ENCODE measurements at regions not wholly inside any gene's neighbourhood (a gene's known extent, or its start where the extent isn't known, plus 50 kb on each side); places are given as distances from the start of the nearest gene placed in this dataset.
"Not testable (repeated sequence)": the region's sequence is repeated elsewhere in the genome, so short reads cannot be mapped to it uniquely, and the experiment has no call there.

- Histone ChIP-seq H3K27ac (ENCODE audit: low read length) (no peak overlapping the region), H3K27me3 (ENCODE audit: low read depth, low read length) (no peaks in the 10 kb centered on the region), H3K36me3 (ENCODE audit: control insufficient read depth in 1 of 2, insufficient read depth in 2 of 2, low read length in 2 of 2) (no peaks in the 10 kb centered on the region), H3K4me3 (ENCODE audit: low read depth in 1 of 2, low read length in 2 of 2) (no peak overlapping the region), H3K9me3 (ENCODE audit: control insufficient read depth in 1 of 2, low read length in 2 of 2) (no peaks in the 10 kb centered on the region), H3K4me1 (ENCODE audit: control insufficient read depth in 1 of 2, insufficient read depth in 2 of 2, low read length in 2 of 2) (no peaks in the 10 kb centered on the region)
These were observed 386.5 kb upstream of the AUTS2 start for GRCh38 chr7:69211739-69212138.

- H3K4me3 ChIP-seq (ENCODE audit: low read depth in 1 of 2, low read length in 2 of 2) = no peak overlapping the region
These were observed 384.4 kb upstream of the AUTS2 start for GRCh38 chr7:69213878-69214277.

GRCh38 chr7:69215516-69215915 lies 382.8 kb upstream of the AUTS2 start:
- not testable (repeated sequence) for H3K9me3 ChIP-seq (ENCODE audit: control insufficient read depth in 1 of 2, low read length in 2 of 2); H3K4me3 ChIP-seq (ENCODE audit: low read depth in 1 of 2, low read length in 2 of 2); H3K36me3 ChIP-seq (ENCODE audit: control insufficient read depth in 1 of 2, insufficient read depth in 2 of 2, low read length in 2 of 2); H3K27me3 ChIP-seq (ENCODE audit: low read depth, low read length); H3K4me1 ChIP-seq (ENCODE audit: control insufficient read depth in 1 of 2, insufficient read depth in 2 of 2, low read length in 2 of 2); H3K27ac ChIP-seq (ENCODE audit: low read length)

More at GRCh38 chr7:69213878-69214277, 384.4 kb upstream of the AUTS2 start:
- no peaks in the 10 kb centered on the region for H3K36me3 ChIP-seq (ENCODE audit: control insufficient read depth in 1 of 2, insufficient read depth in 2 of 2, low read length in 2 of 2)
- H3K27ac ChIP-seq (ENCODE audit: low read length) = no peak overlapping the region
- no peaks in the 10 kb centered on the region for H3K27me3 ChIP-seq (ENCODE audit: low read depth, low read length)
- no peaks in the 10 kb centered on the region for H3K9me3 ChIP-seq (ENCODE audit: control insufficient read depth in 1 of 2, low read length in 2 of 2)
- no peaks in the 10 kb centered on the region for H3K4me1 ChIP-seq (ENCODE audit: control insufficient read depth in 1 of 2, insufficient read depth in 2 of 2, low read length in 2 of 2)

GRCh38 chr7:69217516-69218350 lies 380.5 kb upstream of the AUTS2 start:
- Histone ChIP-seq H3K27ac (ENCODE audit: low read length) (no peak overlapping the region), H3K9me3 (ENCODE audit: control insufficient read depth in 1 of 2, low read length in 2 of 2) (no peaks in the 10 kb centered on the region), H3K4me1 (ENCODE audit: control insufficient read depth in 1 of 2, insufficient read depth in 2 of 2, low read length in 2 of 2) (no peaks in the 10 kb centered on the region), H3K36me3 (ENCODE audit: control insufficient read depth in 1 of 2, insufficient read depth in 2 of 2, low read length in 2 of 2) (no peaks in the 10 kb centered on the region), H3K27me3 (ENCODE audit: low read depth, low read length) (no peaks in the 10 kb centered on the region), H3K4me3 (ENCODE audit: low read depth in 1 of 2, low read length in 2 of 2) (no peak overlapping the region)

GRCh38 chr7:69218576-69218975 lies 379.7 kb upstream of the AUTS2 start:
- no peaks in the 10 kb centered on the region for H3K27me3 ChIP-seq (ENCODE audit: low read depth, low read length)

GRCh38 chr7:69219381-69219780 lies 378.9 kb upstream of the AUTS2 start:
- H3K27ac ChIP-seq (ENCODE audit: low read length) = no peak overlapping the region
- no peaks in the 10 kb centered on the region for H3K9me3 ChIP-seq (ENCODE audit: control insufficient read depth in 1 of 2, low read length in 2 of 2)
- no peaks in the 10 kb centered on the region for H3K36me3 ChIP-seq (ENCODE audit: control insufficient read depth in 1 of 2, insufficient read depth in 2 of 2, low read length in 2 of 2)
- H3K4me3 ChIP-seq (ENCODE audit: low read depth in 1 of 2, low read length in 2 of 2) = no peak overlapping the region
- no peaks in the 10 kb centered on the region for H3K4me1 ChIP-seq (ENCODE audit: control insufficient read depth in 1 of 2, insufficient read depth in 2 of 2, low read length in 2 of 2)
- H3K27me3 ChIP-seq (ENCODE audit: low read depth, low read length) = no peaks in the 10 kb centered on the region

More at GRCh38 chr7:69218576-69218975, 379.7 kb upstream of the AUTS2 start:
- Histone ChIP-seq H3K4me1 (ENCODE audit: control insufficient read depth in 1 of 2, insufficient read depth in 2 of 2, low read length in 2 of 2) (no peaks in the 10 kb centered on the region), H3K27ac (ENCODE audit: low read length) (no peak overlapping the region), H3K36me3 (ENCODE audit: control insufficient read depth in 1 of 2, insufficient read depth in 2 of 2, low read length in 2 of 2) (no peaks in the 10 kb centered on the region), H3K9me3 (ENCODE audit: control insufficient read depth in 1 of 2, low read length in 2 of 2) (no peaks in the 10 kb centered on the region), H3K4me3 (ENCODE audit: low read depth in 1 of 2, low read length in 2 of 2) (no peak overlapping the region)

- H3K27ac ChIP-seq (ENCODE audit: low read length) = no peak overlapping the region
- no peaks in the 10 kb centered on the region for H3K9me3 ChIP-seq (ENCODE audit: control insufficient read depth in 1 of 2, low read length in 2 of 2)
- no peaks in the 10 kb centered on the region for H3K27me3 ChIP-seq (ENCODE audit: low read depth, low read length)
- H3K4me1 ChIP-seq (ENCODE audit: control insufficient read depth in 1 of 2, insufficient read depth in 2 of 2, low read length in 2 of 2) = no peaks in the 10 kb centered on the region
- H3K36me3 ChIP-seq (ENCODE audit: control insufficient read depth in 1 of 2, insufficient read depth in 2 of 2, low read length in 2 of 2) = no peaks in the 10 kb centered on the region
- no peak overlapping the region for H3K4me3 ChIP-seq (ENCODE audit: low read depth in 1 of 2, low read length in 2 of 2)
These were observed 372.9 kb upstream of the AUTS2 start for GRCh38 chr7:69225259-69225943.

- no peaks in the 10 kb centered on the region for H3K9me3 ChIP-seq (ENCODE audit: control insufficient read depth in 1 of 2, low read length in 2 of 2)
- H3K36me3 ChIP-seq (ENCODE audit: control insufficient read depth in 1 of 2, insufficient read depth in 2 of 2, low read length in 2 of 2) = no peaks in the 10 kb centered on the region
- H3K4me1 ChIP-seq (ENCODE audit: control insufficient read depth in 1 of 2, insufficient read depth in 2 of 2, low read length in 2 of 2) = no peaks in the 10 kb centered on the region
- no peaks in the 10 kb centered on the region for H3K27me3 ChIP-seq (ENCODE audit: low read depth, low read length)
- no peak overlapping the region for H3K4me3 ChIP-seq (ENCODE audit: low read depth in 1 of 2, low read length in 2 of 2)
- no peak overlapping the region for H3K27ac ChIP-seq (ENCODE audit: low read length)
These were observed 370.0 kb upstream of the AUTS2 start for GRCh38 chr7:69228212-69228811.

- H3K27me3 ChIP-seq (ENCODE audit: low read depth, low read length) = no peaks in the 10 kb centered on the region
- H3K27ac ChIP-seq (ENCODE audit: low read length) = no peak overlapping the region
- H3K4me3 ChIP-seq (ENCODE audit: low read depth in 1 of 2, low read length in 2 of 2) = no peak overlapping the region
- H3K9me3 ChIP-seq (ENCODE audit: control insufficient read depth in 1 of 2, low read length in 2 of 2) = no peaks in the 10 kb centered on the region
- no peaks in the 10 kb centered on the region for H3K4me1 ChIP-seq (ENCODE audit: control insufficient read depth in 1 of 2, insufficient read depth in 2 of 2, low read length in 2 of 2)
- no peaks in the 10 kb centered on the region for H3K36me3 ChIP-seq (ENCODE audit: control insufficient read depth in 1 of 2, insufficient read depth in 2 of 2, low read length in 2 of 2)
These were observed 365.6 kb upstream of the AUTS2 start for GRCh38 chr7:69232445-69233376.

GRCh38 chr7:69237541-69237940 lies 360.7 kb upstream of the AUTS2 start:
- Histone ChIP-seq H3K27ac (ENCODE audit: low read length) (no peak overlapping the region), H3K9me3 (ENCODE audit: control insufficient read depth in 1 of 2, low read length in 2 of 2) (no peaks in the 10 kb centered on the region), H3K4me1 (ENCODE audit: control insufficient read depth in 1 of 2, insufficient read depth in 2 of 2, low read length in 2 of 2) (no peaks in the 10 kb centered on the region), H3K4me3 (ENCODE audit: low read depth in 1 of 2, low read length in 2 of 2) (no peak overlapping the region), H3K27me3 (ENCODE audit: low read depth, low read length) (no peaks in the 10 kb centered on the region), H3K36me3 (ENCODE audit: control insufficient read depth in 1 of 2, insufficient read depth in 2 of 2, low read length in 2 of 2) (no peaks in the 10 kb centered on the region)

GRCh38 chr7:69243016-69243415 lies 355.3 kb upstream of the AUTS2 start:
- no peaks in the 10 kb centered on the region for H3K27me3 ChIP-seq (ENCODE audit: low read depth, low read length)
- H3K36me3 ChIP-seq (ENCODE audit: control insufficient read depth in 1 of 2, insufficient read depth in 2 of 2, low read length in 2 of 2) = no peaks in the 10 kb centered on the region
- no peaks in the 10 kb centered on the region for H3K9me3 ChIP-seq (ENCODE audit: control insufficient read depth in 1 of 2, low read length in 2 of 2)
- no peak overlapping the region for H3K27ac ChIP-seq (ENCODE audit: low read length)
- H3K4me1 ChIP-seq (ENCODE audit: control insufficient read depth in 1 of 2, insufficient read depth in 2 of 2, low read length in 2 of 2) = no peaks in the 10 kb centered on the region
- H3K4me3 ChIP-seq (ENCODE audit: low read depth in 1 of 2, low read length in 2 of 2) = no peak overlapping the region

All from muscle layer of duodenum (tissue), 2 donors.